ENCODE measurements at regions not wholly inside any gene's neighbourhood (a gene's known extent, or its start where the extent isn't known, plus 50 kb on each side); places are given as distances from the start of the nearest gene placed in this dataset.

- no peak for DNase-seq
Measured at GRCh38 chr13:74706801-74707200, 572.6 kb upstream of the KLF12 start.

- no peak for DNase-seq
Measured at GRCh38 chr13:74705438-74705837, 571.2 kb upstream of the KLF12 start.

GRCh38 chr13:74703855-74704387 lies 569.7 kb upstream of the KLF12 start:
- DNase-seq, result no peak

GRCh38 chr13:74696148-74696922 lies 562.1 kb upstream of the KLF12 start:
- DNase-seq, result no peak

GRCh38 chr13:74695021-74695800 lies 561.0 kb upstream of the KLF12 start:
- no peak for DNase-seq

GRCh38 chr13:74687442-74688182 lies 553.4 kb upstream of the KLF12 start:
- DNase-seq, result no peak

GRCh38 chr13:74683411-74683810 lies 549.2 kb upstream of the KLF12 start:
- no peak for DNase-seq

- no peak for DNase-seq
Measured at GRCh38 chr13:74682746-74683145, 548.5 kb upstream of the KLF12 start.

GRCh38 chr13:74681891-74682290 lies 547.7 kb upstream of the KLF12 start:
- no peak for DNase-seq

GRCh38 chr13:74678308-74678965 lies 544.2 kb upstream of the KLF12 start:
- no peak for DNase-seq

GRCh38 chr13:74675972-74676371 lies 541.8 kb upstream of the KLF12 start:
- no peak for DNase-seq

GRCh38 chr13:74675182-74675581 lies 541.0 kb upstream of the KLF12 start:
- no peak for DNase-seq

GRCh38 chr13:74674720-74675119 lies 540.5 kb upstream of the KLF12 start:
- DNase-seq, result no peak

- DNase-seq, result no peak
Measured at GRCh38 chr13:74669149-74669548, 534.9 kb upstream of the KLF12 start.

GRCh38 chr13:74667656-74668203 lies 533.5 kb upstream of the KLF12 start:
- DNase-seq, result no peak

- no peak for DNase-seq
Measured at GRCh38 chr13:74662905-74663304, 528.7 kb upstream of the KLF12 start.

- DNase-seq, result no peak
Measured at GRCh38 chr13:74661851-74662250, 527.6 kb upstream of the KLF12 start.

- DNase-seq, result no peak
Measured at GRCh38 chr13:74657765-74658164, 523.6 kb upstream of the KLF12 start.

- DNase-seq, result no peak
Measured at GRCh38 chr13:74651121-74651520, 516.9 kb upstream of the KLF12 start.

GRCh38 chr13:74647991-74648390 lies 513.8 kb upstream of the KLF12 start:
- DNase-seq, result no peak

GRCh38 chr13:74647211-74647610 lies 513.0 kb upstream of the KLF12 start:
- no peak for DNase-seq

- DNase-seq, result no peak
Measured at GRCh38 chr13:74646091-74646490, 511.9 kb upstream of the KLF12 start.

Data from retina (tissue), 1 donor.